ENCODE measurements at regions not wholly inside any gene's neighbourhood (a gene's known extent, or its start where the extent isn't known, plus 50 kb on each side); places are given as distances from the start of the nearest gene placed in this dataset.

DNA sequence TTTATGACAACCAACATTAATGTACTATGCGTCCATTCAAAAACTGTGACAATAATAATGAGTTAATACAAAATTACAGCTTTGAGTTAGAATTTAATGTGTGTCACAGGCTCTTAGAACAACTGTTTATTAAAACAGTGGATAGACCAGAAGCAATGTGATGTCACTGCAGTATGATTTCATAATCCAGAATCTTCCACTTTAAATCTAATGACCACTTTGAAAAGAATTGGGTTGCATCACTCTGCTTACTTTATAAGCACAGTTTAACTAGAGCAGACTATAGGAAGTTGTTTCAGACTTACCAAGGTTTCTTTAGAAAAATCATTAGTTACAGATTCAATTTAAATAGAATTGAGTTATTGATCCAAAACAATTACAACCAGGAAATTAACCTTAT, 758.5 kb downstream of the KCTD8 start:
- TF ChIP-seq, protein P1, sequence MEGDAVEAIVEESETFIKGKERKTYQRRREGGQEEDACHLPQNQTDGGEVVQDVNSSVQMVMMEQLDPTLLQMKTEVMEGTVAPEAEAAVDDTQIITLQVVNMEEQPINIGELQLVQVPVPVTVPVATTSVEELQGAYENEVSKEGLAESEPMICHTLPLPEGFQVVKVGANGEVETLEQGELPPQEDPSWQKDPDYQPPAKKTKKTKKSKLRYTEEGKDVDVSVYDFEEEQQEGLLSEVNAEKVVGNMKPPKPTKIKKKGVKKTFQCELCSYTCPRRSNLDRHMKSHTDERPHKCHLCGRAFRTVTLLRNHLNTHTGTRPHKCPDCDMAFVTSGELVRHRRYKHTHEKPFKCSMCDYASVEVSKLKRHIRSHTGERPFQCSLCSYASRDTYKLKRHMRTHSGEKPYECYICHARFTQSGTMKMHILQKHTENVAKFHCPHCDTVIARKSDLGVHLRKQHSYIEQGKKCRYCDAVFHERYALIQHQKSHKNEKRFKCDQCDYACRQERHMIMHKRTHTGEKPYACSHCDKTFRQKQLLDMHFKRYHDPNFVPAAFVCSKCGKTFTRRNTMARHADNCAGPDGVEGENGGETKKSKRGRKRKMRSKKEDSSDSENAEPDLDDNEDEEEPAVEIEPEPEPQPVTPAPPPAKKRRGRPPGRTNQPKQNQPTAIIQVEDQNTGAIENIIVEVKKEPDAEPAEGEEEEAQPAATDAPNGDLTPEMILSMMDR (IDR thresholded peaks at IDR 0.05) = no peak
- no peak for TF ChIP-seq EP300 (IDR thresholded peaks at IDR 0.05)
